ENCODE measurements at regions not wholly inside any gene's neighbourhood (a gene's known extent, or its start where the extent isn't known, plus 50 kb on each side); places are given as distances from the start of the nearest gene placed in this dataset.

DNA sequence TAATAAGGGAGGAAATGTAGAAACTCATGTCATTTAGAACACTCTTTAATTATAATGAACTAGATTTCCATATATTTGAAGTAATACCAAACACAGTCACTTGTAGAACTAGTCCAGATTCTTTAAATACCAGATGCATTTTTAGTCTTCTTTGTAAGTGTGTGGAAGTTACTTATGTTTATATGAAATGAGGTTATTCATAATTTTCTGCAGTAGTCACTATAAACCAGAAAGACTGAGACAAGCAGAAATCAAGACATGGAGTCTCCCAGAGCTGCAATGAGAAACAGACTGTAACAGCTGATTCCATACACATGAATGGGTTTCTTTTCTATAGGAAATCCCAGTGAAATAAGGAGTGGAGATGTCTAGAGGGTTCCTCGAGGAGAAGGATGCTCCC, 216.6 kb upstream of the ZP4 start (continued):
- TF ChIP-seq, protein P1, sequence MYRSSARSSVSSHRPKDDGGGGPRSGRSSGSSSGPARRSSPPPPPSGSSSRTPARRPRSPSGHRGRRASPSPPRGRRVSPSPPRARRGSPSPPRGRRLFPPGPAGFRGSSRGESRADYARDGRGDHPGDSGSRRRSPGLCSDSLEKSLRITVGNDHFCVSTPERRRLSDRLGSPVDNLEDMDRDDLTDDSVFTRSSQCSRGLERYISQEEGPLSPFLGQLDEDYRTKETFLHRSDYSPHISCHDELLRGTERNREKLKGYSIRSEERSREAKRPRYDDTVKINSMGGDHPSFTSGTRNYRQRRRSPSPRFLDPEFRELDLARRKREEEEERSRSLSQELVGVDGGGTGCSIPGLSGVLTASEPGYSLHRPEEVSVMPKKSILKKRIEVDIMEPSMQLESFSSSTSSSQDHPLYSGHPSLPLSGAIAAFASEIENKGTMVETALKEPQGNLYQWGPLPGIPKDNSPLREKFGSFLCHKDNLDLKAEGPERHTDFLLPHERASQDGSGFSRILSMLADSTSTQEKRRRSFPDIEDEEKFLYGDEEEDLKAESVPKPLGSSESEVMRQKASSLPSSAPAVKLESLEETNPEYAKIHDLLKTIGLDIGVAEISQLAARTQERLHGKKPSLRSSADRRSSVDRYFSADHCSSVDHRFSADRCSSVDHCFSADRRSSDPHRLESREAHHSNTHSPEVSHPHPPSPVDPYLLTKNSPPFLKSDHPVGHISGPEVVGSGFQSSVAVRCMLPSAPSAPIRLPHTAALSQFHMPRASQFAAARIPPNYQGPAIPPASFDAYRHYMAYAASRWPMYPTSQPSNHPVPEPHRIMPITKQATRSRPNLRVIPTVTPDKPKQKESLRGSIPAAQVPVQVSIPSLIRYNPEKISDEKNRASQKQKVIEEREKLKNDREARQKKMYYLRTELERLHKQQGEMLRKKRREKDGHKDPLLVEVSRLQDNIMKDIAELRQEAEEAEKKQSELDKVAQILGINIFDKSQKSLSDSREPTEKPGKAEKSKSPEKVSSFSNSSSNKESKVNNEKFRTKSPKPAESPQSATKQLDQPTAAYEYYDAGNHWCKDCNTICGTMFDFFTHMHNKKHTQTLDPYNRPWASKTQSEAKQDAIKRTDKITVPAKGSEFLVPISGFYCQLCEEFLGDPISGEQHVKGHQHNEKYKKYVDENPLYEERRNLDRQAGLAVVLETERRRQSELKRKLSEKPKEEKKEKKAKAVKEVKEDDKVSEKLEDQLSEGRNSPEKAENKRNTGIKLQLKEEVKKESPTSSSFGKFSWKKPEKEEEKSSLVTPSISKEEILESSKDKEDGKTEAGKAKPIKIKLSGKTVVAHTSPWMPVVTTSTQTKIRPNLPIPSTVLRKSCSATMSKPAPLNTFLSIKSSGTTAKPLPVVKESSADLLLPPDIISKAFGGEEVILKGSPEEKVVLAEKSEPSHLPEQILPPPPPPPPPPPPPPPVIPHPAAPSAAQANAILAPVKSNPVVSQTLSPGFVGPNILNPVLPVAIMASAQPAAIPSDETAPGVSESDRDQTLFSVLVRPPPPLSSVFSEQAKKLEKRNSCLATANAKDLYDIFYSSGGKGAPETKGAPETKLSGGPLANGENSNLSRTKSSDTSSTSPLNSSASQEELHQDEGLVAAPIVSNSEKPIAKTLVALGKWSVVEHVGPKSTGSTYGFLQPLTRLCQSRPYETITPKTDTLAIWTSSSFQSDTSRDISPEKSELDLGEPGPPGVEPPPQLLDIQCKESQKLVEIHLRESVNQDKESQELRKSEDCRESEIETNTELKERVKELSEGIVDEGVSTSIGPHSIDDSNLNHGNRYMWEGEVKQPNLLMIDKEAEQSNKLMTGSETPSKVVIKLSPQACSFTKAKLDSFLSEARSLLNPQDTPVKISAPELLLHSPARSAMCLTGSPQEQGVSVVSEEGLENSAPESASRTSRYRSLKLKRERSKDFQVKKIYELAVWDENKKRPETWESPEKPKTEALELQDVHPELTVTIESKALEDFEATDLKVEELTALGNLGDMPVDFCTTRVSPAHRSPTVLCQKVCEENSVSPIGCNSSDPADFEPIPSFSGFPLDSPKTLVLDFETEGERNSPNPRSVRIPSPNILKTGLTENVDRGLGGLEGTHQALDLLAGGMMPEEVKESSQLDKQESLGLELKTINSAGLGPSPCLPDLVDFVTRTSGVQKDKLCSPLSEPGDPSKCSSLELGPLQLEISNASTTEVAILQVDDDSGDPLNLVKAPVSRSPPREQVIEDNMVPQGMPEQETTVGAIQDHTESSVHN (IDR thresholded peaks at IDR 0.05; ENCODE audit: borderline replicate concordance in 1 of 2, low read depth in 1 of 2), result no peak
- no peak for TF ChIP-seq ZNF121 (CRISPR knock-in tag; conservative IDR thresholded peaks at IDR 0.05)

DNA sequence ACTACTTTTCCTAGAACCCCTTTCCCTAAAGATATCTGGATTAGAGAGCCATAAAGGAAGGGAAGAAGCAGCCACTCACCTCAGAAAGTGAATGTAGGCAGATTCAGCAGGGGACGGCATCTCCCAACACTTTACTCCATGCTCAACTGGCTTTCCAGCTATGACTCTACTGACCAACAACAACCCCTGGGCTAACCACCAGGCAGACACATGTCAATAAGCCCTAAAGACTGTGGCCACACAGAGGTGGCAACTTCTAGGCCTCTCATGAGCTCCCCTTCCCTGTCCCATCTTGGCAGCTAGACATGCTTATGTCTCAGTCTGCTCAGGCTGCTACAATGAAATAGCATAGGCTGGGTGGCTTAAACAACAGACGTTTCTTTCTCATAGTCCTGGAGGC, 214.0 kb upstream of the ZP4 start:
- WGBS (ENCODE audit: insufficient coverage, low coverage, missing lambda C conversion rate), result 0% methylated on average over 1 of the region's 2 CpGs
- Histone ChIP-seq H3K4me3 (no peak overlapping the region), H3K9me3 (replicated peaks; ENCODE audit: control insufficient read depth, insufficient read depth, low read depth, low read length) (0 out of 2 replicates have a peak, but pooled peaks cover 2% of the 10 kb centered on the region), H3K9ac (ENCODE audit: insufficient read depth in 1 of 2, low read depth in 2 of 2, low read length in 2 of 2) (no peak overlapping the region), H3K9me1 (ENCODE audit: control insufficient read depth, insufficient read depth, low read length) (no peaks in the 10 kb centered on the region), H3K27ac (ENCODE audit: extremely low read depth, low read depth, low read length) (no peak overlapping the region), H3K4me1 (replicated peaks in 1 of 2; ENCODE audit: control insufficient read depth in 2 of 2, insufficient read depth in 2 of 2, low read length in 2 of 2) (no peaks in the 10 kb centered on the region), H4K20me1 (replicated peaks; ENCODE audit: control insufficient read depth, insufficient read depth, low read length) (no peaks in the 10 kb centered on the region), H3K4me2 (ENCODE audit: insufficient read depth, low read length) (no peak overlapping the region), H3K27me3 (ENCODE audit: control insufficient read depth in 2 of 2, insufficient read depth in 2 of 2, low read length in 2 of 2) (no peaks in the 10 kb centered on the region), H3K79me2 (ENCODE audit: control insufficient read depth, insufficient read depth, low read length) (no peaks in the 10 kb centered on the region), H2AFZ (ENCODE audit: low read depth, low read length) (no peak overlapping the region), H3K36me3 (ENCODE audit: control insufficient read depth, insufficient read depth, low read length) (no peaks in the 10 kb centered on the region)
- no peak for ATAC-seq
- TF ChIP-seq BRD9 (IDR thresholded peaks at IDR 0.05; ENCODE audit: low read depth, partially characterized antibody) (no peak), MYNN (IDR thresholded peaks at IDR 0.05) (no peak), MYNN (CRISPR knock-in tag; IDR thresholded peaks at IDR 0.05) (no peak), ILK (tag; IDR thresholded peaks at IDR 0.05; ENCODE audit: borderline replicate concordance, low read depth) (no peak)
- FAIRE-seq, result no peak
- CTCF ChIA-PET (ENCODE audit: low intra/inter-chr PET ratio), result interaction anchor here (0.7 kb wide), 1 partner anchor 1364 kb away, joined by 3 read pairs; no protein-coding TSS in a partner anchor
- intact Hi-C loops (cut with micrococcal nuclease), result no loop called here
- in situ Hi-C loops (cut with MboI), result no loop called here
- BruUV-seq (replicated peaks), result no TSS peak
- DNase-seq (ENCODE audit: extremely low read depth in 1 of 4, low spot score in 3 of 4), result no peak
- POLR2A ChIA-PET, result no interaction called here

All from K562 (cell line).